ENCODE measurements at regions not wholly inside any gene's neighbourhood (a gene's known extent, or its start where the extent isn't known, plus 50 kb on each side); places are given as distances from the start of the nearest gene placed in this dataset.

DNA sequence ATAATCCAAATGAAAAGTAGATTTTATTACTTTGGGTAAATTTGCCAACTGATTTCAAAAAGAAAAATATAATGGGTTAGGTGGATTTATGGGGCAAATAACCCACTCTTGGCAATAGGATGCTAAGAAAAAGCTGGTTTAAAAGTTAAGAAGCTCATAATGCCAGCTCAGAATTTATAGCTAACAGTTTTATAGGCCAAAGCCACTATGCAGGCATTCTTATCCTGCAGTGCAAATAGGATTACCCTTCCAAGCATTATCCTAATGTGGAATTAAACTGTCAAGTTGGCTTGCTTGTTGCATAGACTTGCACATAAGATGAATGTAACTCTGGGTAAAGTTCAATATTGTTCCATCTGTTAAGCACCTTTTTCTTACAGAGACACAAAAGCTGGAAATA lies 703.0 kb downstream of the PCDH18 start:
- FAIRE-seq: no peak

- FAIRE-seq: no peak
Measured at GRCh38 chr4:136823020-136823419, 709.3 kb downstream of the PCDH18 start.

DNA sequence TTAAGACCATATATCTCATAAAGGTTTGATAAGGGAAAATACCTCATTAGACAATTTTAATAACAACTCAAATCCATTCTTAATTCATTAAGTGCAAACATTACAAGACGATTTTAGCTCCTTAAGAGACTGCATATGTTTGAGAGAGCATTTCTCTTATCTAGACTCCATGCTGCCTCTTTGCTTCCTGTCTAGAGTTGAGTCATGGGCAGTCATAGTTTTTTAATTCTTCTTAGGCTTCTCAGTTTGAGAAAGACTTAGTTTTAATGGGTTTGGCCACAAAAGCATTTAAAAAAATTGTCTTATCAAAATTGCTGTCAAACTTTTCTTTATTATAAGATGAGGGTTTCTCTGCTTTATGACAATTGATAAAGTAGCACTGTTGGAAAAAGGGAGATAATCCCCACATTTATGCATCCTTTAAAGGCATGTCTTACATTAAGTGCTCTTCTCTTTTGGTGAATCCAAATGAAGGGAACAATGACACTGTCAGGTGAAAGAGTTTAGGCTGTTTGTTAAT lies 713.4 kb downstream of the PCDH18 start:
- no peak for FAIRE-seq

GRCh38 chr4:136812100-136812880 lies 720.0 kb downstream of the PCDH18 start:
- no peak for FAIRE-seq

GRCh38 chr4:136811496-136812077 lies 720.7 kb downstream of the PCDH18 start:
- FAIRE-seq: no peak

DNA sequence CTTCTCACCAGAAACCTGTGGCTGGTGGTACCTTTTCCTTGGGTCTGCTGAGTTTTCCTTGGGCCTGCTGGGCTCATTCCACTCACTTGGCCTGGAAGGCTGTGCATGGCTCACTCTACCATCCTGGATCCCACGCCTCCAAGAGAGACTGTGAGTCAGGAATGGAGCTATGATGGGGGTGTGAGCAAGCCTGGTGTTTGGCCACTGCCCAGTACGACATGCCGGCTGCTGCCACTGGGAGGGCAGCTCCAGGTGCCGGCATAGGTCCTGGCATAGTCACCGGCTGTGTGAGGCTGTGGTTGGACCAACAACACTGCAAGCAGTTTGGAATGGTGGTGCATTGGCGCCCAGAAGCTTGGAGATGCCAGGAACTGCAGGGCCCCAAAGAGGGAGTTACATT lies 721.7 kb downstream of the PCDH18 start:
- FAIRE-seq: no peak

- no peak for FAIRE-seq
Measured at GRCh38 chr4:136806844-136807243, 725.5 kb downstream of the PCDH18 start.

GRCh38 chr4:136805617-136806016 lies 726.7 kb downstream of the PCDH18 start:
- no peak for FAIRE-seq

- no peak for FAIRE-seq
Measured at GRCh38 chr4:136803433-136803832, 728.9 kb downstream of the PCDH18 start.

GRCh38 chr4:136800248-136800647 lies 732.0 kb downstream of the PCDH18 start:
- no peak for FAIRE-seq

GRCh38 chr4:136796953-136797352 lies 735.3 kb downstream of the PCDH18 start:
- FAIRE-seq: no peak

GRCh38 chr4:136793848-136794247 lies 738.4 kb downstream of the PCDH18 start:
- no peak for FAIRE-seq

- FAIRE-seq: no peak
Measured at GRCh38 chr4:136784326-136784725, 748.0 kb downstream of the PCDH18 start.

- FAIRE-seq: no peak
Measured at GRCh38 chr4:136769717-136770116, 762.6 kb downstream of the PCDH18 start.

GRCh38 chr4:136768925-136769275 lies 763.4 kb downstream of the PCDH18 start:
- no peak for FAIRE-seq

DNA sequence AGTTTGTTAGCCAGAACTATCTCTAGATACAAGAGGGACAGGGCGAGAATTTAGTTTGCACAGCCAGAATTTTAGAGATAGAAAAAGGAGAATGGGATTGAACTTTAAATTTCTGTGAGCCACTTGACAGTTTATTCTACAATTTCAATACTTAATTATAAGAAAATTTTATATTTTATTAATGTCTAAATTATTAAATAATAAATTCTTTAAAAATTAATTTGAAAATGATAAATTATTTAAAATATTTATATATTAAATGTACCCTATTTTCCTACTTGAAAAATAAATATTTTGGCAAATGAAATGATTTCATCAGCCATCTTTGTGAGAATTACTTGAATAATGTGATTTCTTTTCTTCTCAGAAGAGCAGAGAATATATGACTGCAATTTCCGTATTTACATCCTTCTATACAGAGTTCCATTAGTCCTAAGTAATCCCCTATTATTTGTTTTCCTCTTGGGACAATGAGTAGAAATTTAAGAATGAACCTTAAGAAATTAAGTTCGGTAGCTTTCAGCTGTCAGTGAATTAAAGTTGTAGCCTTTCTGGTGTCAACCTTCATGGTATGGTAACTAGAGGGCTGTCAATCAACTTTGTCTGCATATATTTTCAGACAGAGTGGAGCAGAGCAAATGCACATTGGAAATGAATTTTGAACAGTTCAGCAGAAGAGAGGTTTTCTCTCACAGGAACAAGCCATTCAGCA lies 763.9 kb downstream of the PCDH18 start:
- peak; percentile 23 for FAIRE-seq

DNA sequence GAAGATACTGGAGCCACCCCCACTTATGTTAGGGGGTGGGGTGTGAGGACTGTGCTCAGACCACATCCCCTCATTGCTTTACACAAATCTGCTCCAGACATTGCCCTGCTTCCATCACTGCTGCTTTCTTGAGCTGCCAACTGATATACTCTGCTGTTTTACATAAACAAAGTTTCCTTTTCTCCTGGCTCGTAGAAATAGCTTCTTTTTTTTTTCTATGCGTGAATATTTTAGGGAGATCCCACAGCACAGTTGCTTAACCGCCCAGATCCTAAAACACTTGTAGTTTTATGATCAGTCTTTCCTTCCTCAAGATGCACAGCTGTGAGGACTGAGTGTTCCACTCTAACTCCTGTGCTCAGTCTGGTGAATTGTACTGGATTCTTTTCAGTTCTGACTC lies 768.4 kb downstream of the PCDH18 start:
- FAIRE-seq: no peak

DNA sequence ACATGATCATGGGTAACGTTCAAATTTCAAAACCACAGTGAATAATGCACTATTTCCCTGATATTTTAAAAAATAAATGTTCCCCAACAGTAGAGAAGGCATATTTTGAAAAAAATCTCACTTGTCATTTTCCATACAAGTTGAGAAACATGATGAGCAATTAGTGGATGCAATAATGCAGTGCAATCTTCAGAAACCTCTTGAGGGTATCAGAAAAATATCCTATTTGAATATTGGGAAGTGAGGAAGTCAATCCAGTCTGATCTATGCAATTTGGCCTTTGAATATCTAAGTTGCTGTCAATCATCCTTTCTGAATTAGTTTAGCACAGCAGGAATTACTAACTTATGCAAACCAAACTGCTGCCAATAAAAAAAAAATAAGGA lies 776.8 kb downstream of the PCDH18 start:
- FAIRE-seq: no peak

DNA sequence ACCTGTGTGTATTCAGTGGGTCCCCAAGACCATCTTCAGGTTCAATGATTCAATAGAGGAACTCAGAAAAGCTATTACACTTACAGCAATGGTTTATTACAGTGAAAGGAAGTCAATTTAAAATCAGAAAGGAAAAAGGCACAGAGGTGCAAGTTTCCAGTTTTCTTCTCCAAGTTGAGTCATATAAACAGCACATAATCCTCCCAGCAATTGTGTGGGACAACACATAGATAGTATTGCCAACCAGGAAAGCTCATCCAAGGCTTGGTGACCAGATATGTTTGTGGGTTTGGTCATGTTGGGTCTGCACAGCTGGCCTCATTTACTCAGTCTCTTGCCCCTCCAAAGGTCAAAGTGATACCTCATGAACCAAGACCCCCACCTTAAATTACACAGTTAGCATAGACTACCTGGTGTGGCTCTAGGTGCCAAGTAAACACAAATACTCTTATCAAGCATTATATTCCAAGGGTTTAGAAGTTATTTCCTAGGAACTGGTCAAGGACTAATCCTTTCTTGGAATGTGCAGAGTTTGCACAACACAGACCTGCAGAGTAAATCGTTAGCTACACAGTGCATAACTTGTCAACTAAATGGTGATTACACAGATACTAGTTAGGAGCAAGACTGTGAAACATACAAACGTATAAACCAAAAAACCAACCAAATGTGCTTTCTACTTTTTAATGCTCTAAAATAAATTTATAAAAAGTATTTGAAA lies 777.3 kb downstream of the PCDH18 start:
- FAIRE-seq: no peak

DNA sequence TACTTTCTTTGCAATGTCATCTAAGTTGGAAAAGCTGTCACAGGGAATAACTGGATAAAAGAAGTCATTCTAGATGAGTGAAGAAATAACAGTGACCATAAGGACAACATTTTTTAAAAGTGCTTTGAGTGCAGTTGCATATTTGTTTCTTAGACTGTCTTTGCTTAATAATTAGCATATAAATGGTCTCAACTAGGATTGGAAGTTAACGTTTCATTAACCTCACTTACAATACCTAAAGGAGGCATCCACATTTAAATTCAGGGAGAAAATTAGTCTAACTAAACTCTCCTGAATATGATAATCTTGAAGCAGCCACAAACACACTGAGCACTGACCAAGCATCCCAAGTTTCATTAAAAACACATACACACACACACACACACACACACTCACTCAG lies 780.7 kb downstream of the PCDH18 start:
- no peak for FAIRE-seq

DNA sequence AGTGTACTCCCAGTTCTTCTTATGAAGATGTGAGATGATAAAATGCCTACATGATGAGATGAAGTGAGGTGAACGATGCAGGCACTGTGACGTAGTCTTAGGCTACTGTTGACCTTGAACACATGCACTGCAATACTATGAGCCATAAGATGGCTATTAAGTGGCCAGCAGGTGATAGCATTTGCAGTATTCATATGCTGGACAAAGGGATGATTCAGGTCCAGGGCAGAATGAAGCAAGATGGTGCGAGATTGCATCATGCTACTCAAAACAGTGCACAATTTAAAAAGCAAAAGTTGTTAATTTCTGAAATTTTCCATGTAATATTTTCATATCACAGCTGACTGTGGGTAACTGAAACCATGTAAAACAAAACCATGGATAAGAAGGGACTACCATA lies 781.4 kb downstream of the PCDH18 start:
- no peak for FAIRE-seq

- FAIRE-seq: no peak
Measured at GRCh38 chr4:136749989-136750388, 782.3 kb downstream of the PCDH18 start.

- no peak for FAIRE-seq
Measured at GRCh38 chr4:136748773-136749172, 783.5 kb downstream of the PCDH18 start.
